ENCODE measurements at regions not wholly inside any gene's neighbourhood (a gene's known extent, or its start where the extent isn't known, plus 50 kb on each side); places are given as distances from the start of the nearest gene placed in this dataset.

GRCh38 chr18:62457877-62458276, 64.9 kb upstream of the ZCCHC2 start:
- Histone ChIP-seq H3K79me2 (ENCODE audit: insufficient read depth, low read length) (no peaks in the 10 kb centered on the region), H3K4me1 (ENCODE audit: insufficient read depth, low read length) (no peaks in the 10 kb centered on the region), H3K27ac (ENCODE audit: low read depth, low read length) (no peak overlapping the region), H4K20me1 (ENCODE audit: insufficient read depth, low read length) (no peaks in the 10 kb centered on the region), H3K27me3 (ENCODE audit: insufficient read depth, low read length) (peaks cover 5% of the 10 kb centered on the region), H3K4me2 (ENCODE audit: insufficient read depth, low read length) (no peak overlapping the region), H3K9me3 (ENCODE audit: low read depth, low read length) (no peaks in the 10 kb centered on the region), H2AFZ (ENCODE audit: low read length) (no peak overlapping the region), H3K4me3 (ENCODE audit: insufficient read depth, low read length) (no peak overlapping the region), H3K36me3 (ENCODE audit: insufficient read depth, low read length) (no peaks in the 10 kb centered on the region)
- no peak for DNase-seq (ENCODE audit: insufficient read length, low spot score, missing footprints)
- TF ChIP-seq CTCF (IDR thresholded peaks at IDR 0.05; ENCODE audit: extremely low read depth, low read depth, low read length), result no peak

- Histone ChIP-seq H3K9me3 (ENCODE audit: low read depth, low read length) (no peaks in the 10 kb centered on the region), H3K4me2 (ENCODE audit: insufficient read depth, low read length) (no peak overlapping the region), H3K4me3 (ENCODE audit: insufficient read depth, low read length) (no peak overlapping the region), H3K36me3 (ENCODE audit: insufficient read depth, low read length) (no peaks in the 10 kb centered on the region), H2AFZ (ENCODE audit: low read length) (no peak overlapping the region), H3K79me2 (ENCODE audit: insufficient read depth, low read length) (no peaks in the 10 kb centered on the region), H3K4me1 (ENCODE audit: insufficient read depth, low read length) (no peaks in the 10 kb centered on the region), H4K20me1 (ENCODE audit: insufficient read depth, low read length) (no peaks in the 10 kb centered on the region), H3K27me3 (ENCODE audit: insufficient read depth, low read length) (peaks cover 5% of the 10 kb centered on the region), H3K27ac (ENCODE audit: low read depth, low read length) (no peak overlapping the region)
- no peak for TF ChIP-seq CTCF (IDR thresholded peaks at IDR 0.05; ENCODE audit: extremely low read depth, low read depth, low read length)
- peak; percentile 58 for DNase-seq (ENCODE audit: insufficient read length, low spot score, missing footprints)
These were observed 64.5 kb upstream of the ZCCHC2 start for GRCh38 chr18:62458346-62458745.

DNA sequence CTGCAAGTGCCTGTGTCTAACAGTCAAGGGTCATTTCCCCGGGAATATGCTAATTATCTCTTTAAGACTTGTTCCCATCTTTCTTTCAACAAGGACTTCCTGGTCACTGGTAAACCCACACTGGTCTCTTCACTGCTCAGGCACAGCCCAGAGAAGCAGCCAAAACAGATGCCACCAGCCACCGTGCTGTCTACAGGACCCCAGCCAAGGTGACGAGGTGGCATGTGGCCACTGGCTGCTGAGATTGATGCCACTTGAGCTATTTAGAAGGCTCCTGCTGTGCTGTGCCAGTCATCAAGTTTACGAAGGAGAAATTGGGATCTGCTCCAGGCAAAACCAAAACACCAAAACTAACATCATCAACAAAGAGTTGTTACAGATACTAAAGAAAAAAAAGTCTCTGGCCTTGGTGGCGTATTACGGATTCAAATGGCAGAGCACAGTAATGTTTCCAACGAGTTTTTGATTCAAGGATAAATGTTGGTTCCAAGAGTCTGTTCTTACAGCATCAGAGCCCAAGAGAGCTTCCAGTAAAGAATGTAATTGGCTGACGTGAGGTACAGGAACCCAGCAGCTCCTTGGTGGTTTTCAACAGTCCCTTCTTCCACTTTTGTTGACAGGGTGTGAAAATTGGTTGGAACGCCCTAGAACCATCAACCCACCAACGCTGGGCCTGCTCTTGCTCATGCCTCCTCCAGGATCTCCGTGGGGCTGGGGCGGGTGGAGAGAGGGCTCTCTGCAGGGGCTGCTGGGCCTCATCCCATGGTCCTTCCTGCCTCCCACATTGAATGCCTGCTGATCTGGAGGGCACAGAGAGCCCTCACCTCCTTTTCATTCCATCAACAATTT, 63.7 kb upstream of the ZCCHC2 start:
- H4K20me1 ChIP-seq (ENCODE audit: insufficient read depth, low read length), result no peaks in the 10 kb centered on the region
- no peak overlapping the region for H3K27ac ChIP-seq (ENCODE audit: low read depth, low read length)
- peaks cover 5% of the 10 kb centered on the region for H3K27me3 ChIP-seq (ENCODE audit: insufficient read depth, low read length)
- H3K4me1 ChIP-seq (ENCODE audit: insufficient read depth, low read length), result no peaks in the 10 kb centered on the region
- no peak overlapping the region for H2AFZ ChIP-seq (ENCODE audit: low read length)
- H3K9me3 ChIP-seq (ENCODE audit: low read depth, low read length), result no peaks in the 10 kb centered on the region
- no peaks in the 10 kb centered on the region for H3K79me2 ChIP-seq (ENCODE audit: insufficient read depth, low read length)
- DNase-seq (ENCODE audit: insufficient read length, low spot score, missing footprints), result no peak
- H3K36me3 ChIP-seq (ENCODE audit: insufficient read depth, low read length), result no peaks in the 10 kb centered on the region
- no peak for TF ChIP-seq CTCF (IDR thresholded peaks at IDR 0.05; ENCODE audit: extremely low read depth, low read depth, low read length)
- no peak overlapping the region for H3K4me2 ChIP-seq (ENCODE audit: insufficient read depth, low read length)
- no peak overlapping the region for H3K4me3 ChIP-seq (ENCODE audit: insufficient read depth, low read length)

DNA sequence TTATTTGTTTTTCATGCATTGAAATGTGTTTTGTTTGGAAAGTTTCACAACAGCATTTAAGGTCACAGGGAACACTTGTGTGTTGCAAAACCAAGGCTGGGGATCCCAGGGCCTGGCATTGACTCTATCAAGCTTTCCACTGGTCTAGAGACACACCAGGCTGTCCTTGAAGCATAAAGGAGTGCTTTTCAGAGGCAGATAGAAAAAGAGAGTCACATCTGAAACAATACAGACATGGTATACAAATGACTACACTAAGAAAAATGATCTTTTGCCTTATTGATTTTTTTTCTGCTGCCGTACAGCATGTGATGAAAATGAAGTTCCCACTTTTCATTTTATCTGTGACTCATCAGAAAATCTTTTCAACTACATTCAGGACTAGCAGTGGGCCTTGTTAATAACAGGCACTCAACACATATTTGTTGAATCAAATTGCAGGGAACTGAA, 61.9 kb upstream of the ZCCHC2 start:
- Histone ChIP-seq H3K4me3 (ENCODE audit: insufficient read depth, low read length) (no peak overlapping the region), H3K4me2 (ENCODE audit: insufficient read depth, low read length) (no peak overlapping the region), H2AFZ (ENCODE audit: low read length) (peak overlapping the region; percentile 51), H3K36me3 (ENCODE audit: insufficient read depth, low read length) (no peaks in the 10 kb centered on the region), H3K79me2 (ENCODE audit: insufficient read depth, low read length) (no peaks in the 10 kb centered on the region), H3K27ac (ENCODE audit: low read depth, low read length) (no peak overlapping the region), H3K27me3 (ENCODE audit: insufficient read depth, low read length) (peaks cover under 1% of the 10 kb centered on the region), H3K4me1 (ENCODE audit: insufficient read depth, low read length) (no peaks in the 10 kb centered on the region), H4K20me1 (ENCODE audit: insufficient read depth, low read length) (no peaks in the 10 kb centered on the region), H3K9me3 (ENCODE audit: low read depth, low read length) (no peaks in the 10 kb centered on the region)
- DNase-seq (ENCODE audit: insufficient read length, low spot score, missing footprints), result no peak
- no peak for TF ChIP-seq CTCF (IDR thresholded peaks at IDR 0.05; ENCODE audit: extremely low read depth, low read depth, low read length)

All from osteoblast (primary cell).